Activated CD4-positive, alpha-beta T cell treated with anti-CD3 and anti-CD28 coated beads, Interleukin-2, Interleukin-4, amounts not matched to agents 100 ng/mL and 50 ng/mL, durations not matched to agents 16 hours and 8 hours (primary cell): ENCODE measurements at regions not wholly inside any gene's neighbourhood (a gene's known extent, or its start where the extent isn't known, plus 50 kb on each side); places are given as distances from the start of the nearest gene placed in this dataset.

Experiments
- DNase-seq: peaks from one replicate; pipeline ENCODE4 v3.0.0-alpha.2; 2020; ENCODE audit warnings: low spot score

- DNase-seq, result no peak
Measured at GRCh38 chr4:126678618-126679017, 954.1 kb upstream of the INTU start.

GRCh38 chr4:126679303-126679702 is 953.5 kb upstream of the INTU start:
- no peak for DNase-seq

- DNase-seq, result no peak
Measured at GRCh38 chr4:126682250-126682649, 950.5 kb upstream of the INTU start.

GRCh38 chr4:126686491-126686890 is 946.3 kb upstream of the INTU start:
- DNase-seq, result no peak

GRCh38 chr4:126687655-126688358 is 945.0 kb upstream of the INTU start:
- DNase-seq, result no peak

GRCh38 chr4:126691797-126692196 is 941.0 kb upstream of the INTU start:
- no peak for DNase-seq

GRCh38 chr4:126697748-126698147 is 935.0 kb upstream of the INTU start:
- DNase-seq, result no peak

GRCh38 chr4:126698224-126698623 is 934.5 kb upstream of the INTU start:
- DNase-seq, result no peak

GRCh38 chr4:126701756-126702155 is 931.0 kb upstream of the INTU start:
- no peak for DNase-seq

- DNase-seq, result no peak
Measured at GRCh38 chr4:126702747-126703146, 930.0 kb upstream of the INTU start.

- no peak for DNase-seq
Measured at GRCh38 chr4:126705266-126705665, 927.5 kb upstream of the INTU start.

GRCh38 chr4:126708716-126709115 is 924.0 kb upstream of the INTU start:
- no peak for DNase-seq

- no peak for DNase-seq
Measured at GRCh38 chr4:126710935-126711334, 921.8 kb upstream of the INTU start.

- DNase-seq, result no peak
Measured at GRCh38 chr4:126715067-126715466, 917.7 kb upstream of the INTU start.

- no peak for DNase-seq
Measured at GRCh38 chr4:126715681-126716080, 917.1 kb upstream of the INTU start.

- no peak for DNase-seq
Measured at GRCh38 chr4:126718136-126718535, 914.6 kb upstream of the INTU start.

- no peak for DNase-seq
Measured at GRCh38 chr4:126719852-126720251, 912.9 kb upstream of the INTU start.

- DNase-seq, result no peak
Measured at GRCh38 chr4:126725906-126726305, 906.9 kb upstream of the INTU start.

- DNase-seq, result no peak
Measured at GRCh38 chr4:126727461-126727860, 905.3 kb upstream of the INTU start.

GRCh38 chr4:126731062-126731461 is 901.7 kb upstream of the INTU start:
- DNase-seq, result no peak

GRCh38 chr4:126733301-126733700 is 899.5 kb upstream of the INTU start:
- DNase-seq, result no peak

GRCh38 chr4:126734465-126734864 is 898.3 kb upstream of the INTU start:
- no peak for DNase-seq

GRCh38 chr4:126735294-126736132 is 897.2 kb upstream of the INTU start:
- no peak for DNase-seq

GRCh38 chr4:126736133-126736518 is 896.6 kb upstream of the INTU start:
- no peak for DNase-seq
